ENCODE measurements at regions not wholly inside any gene's neighbourhood (a gene's known extent, or its start where the extent isn't known, plus 50 kb on each side); places are given as distances from the start of the nearest gene placed in this dataset.

DNA sequence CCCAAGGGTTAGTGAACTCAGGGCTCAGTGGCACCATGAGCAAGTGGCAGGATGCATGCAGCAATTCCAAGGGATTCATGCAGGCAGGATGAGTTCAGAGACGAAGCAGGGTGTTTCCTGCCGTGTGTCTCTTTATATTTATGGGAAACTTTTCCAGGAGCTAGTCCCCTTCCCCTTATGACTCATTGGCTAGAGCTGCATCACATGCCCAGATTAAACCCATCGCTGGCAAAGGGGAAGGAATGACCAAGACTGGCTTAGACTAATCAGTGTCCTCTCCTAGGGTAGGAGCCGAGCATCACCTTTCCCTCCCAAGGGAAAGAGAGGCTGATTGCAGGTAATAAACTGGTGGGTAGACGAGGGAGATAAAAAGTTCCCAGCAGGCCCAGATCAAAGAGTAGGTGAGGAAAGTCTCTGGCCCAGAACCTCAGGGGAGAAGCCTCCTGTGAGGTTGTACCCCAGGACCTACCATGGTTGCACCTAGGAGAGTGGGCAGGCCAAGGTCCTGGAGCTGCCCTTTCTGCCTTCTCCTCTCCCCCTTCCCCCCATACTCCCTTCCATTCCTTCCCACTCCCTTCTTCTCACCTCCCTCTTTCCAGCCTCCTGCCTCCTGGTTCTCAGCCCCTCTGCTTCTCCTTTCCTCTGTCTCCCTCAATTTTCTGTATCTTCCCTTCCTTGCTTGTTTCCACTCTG, 67.8 kb upstream of the ITGA11 start:
- TF ChIP-seq CTCF (IDR thresholded peaks at IDR 0.05 in 4 of 5, conservative IDR thresholded peaks at IDR 0.05 in 1 of 5) (no peak), POLR2A (IDR thresholded peaks at IDR 0.05) (no peak)
